Stimulated activated CD4-positive, alpha-beta T cell treated with anti-CD3 and anti-CD28 coated beads, Interleukin-12 subunit alpha, Interleukin-12 subunit beta, amount 100 ng/mL, for 24 hours (primary cell): ENCODE measurements at regions not wholly inside any gene's neighbourhood (a gene's known extent, or its start where the extent isn't known, plus 50 kb on each side); places are given as distances from the start of the nearest gene placed in this dataset.

ENCODE experiments used
- DNase-seq, 2 experiments: peaks; one replicate each; pipeline ENCODE4 v3.0.0-alpha.2; 2020; ENCODE audit warnings: low read depth in 2 of 2

DNA sequence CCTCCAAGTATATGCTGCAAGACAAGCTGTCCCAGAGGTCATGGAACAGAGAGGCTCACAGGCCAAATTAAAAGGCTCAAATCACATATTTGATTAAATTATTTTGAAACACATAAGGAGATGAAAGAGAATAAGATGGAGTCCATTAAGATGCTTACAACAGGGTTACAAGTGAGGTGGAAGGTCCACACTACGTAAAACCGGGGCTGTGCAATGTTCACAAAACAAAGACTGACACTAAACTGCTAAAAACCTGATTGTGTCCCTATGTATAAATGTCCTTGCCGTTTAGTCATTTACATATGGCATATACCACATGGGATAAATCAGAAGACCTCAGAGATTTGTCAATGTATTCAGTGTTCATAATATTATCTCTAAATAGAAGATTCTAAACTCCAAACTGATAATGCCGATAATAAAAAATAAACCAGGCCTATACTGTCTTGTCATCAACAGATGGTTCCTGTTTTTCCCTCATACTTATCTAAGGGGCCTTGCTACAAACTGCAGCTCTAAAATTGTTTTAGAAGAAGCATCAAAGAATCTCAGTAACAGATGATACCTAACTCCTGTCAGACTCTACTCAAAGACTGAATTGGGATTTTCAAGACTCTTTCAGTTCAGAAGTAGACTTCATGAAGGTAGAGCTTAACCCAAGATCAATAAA, 51.8 kb upstream of the RIPOR2 start:
- DNase-seq, result no peak

DNA sequence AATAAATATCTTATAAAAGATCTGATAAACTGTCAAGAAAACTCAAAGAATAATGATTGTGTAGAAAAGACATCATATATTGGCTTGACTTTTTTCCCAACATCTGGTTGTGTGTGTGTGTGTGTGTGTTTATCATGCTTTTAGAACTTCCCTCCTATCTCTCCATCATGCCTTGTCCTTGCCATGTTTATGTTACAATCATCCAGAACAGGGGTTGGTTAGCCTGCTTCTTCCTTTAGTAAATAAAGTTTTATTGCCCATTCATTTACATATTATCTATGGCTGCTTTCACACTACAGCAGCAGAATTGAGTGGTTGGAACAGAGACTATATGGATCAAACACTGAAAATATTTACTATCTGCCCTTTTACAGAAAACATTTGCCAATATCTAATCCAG, 52.8 kb upstream of the RIPOR2 start:
- no peak for DNase-seq

DNA sequence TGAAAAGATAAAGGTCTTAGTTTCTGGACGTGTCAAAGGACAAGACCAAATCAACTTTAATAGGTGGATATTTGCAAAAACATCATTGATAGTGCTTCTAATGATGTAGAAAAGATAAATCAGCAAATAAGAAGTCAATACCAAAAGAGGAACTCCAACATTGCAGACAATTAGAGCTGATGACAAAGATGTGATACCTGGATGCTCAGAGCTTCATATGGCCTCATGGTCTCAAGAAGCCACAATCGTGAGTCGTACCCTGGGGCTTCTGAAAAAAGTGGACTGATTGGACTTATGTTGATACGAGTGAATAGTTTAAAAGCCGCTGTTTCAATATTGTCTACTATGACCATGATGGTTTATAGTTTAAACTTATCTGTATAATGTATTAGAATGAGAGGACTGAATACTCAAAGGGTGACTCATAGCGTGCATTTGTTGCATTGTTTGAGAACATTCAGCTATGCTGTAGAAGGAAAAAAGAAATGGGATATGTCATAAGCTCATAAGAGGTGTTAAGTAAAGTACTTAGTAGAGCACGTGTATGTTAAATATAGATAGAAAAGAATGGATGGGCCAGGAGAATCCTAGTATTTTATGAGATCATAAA, 54.6 kb upstream of the RIPOR2 start:
- DNase-seq, result no peak

DNA sequence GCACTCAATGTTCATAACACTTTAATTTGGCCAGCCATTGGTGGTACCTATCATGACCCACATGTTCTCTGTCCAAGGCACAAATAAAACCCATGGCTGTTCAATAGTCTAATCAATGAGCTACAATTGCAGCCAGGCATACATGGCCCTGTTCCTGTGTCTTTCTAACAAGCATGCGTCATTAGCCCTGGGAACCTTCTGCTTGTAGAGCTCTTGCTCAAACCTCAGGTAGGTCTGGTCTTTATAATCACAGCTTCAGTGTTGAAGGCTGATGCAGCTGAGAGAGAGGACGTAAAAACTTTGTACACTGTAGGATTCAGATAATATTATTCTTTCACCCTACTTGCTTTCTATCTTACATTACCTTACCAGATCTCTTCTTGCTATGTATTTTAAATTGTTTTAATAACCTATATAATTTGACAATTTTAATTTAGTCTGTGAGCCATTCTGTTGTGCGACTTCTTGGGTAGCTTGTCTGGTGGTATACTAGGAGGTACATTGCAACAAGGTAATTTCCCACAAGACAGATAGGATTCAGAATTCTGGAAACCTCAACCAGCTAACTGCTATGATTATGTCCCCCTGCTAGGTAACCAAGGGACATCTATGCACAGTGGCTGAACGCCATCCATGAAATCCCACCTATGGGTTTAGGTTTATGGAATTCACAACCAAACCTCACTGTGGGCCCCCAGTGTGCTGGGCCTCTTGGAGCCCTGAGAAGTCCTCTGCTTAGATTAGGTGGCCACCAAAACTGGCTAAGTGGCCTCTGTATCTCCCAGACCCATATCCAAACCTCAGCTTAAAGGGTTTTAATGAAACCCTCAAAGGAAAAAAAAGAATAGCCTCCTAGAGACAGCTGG, 55.4 kb upstream of the RIPOR2 start:
- DNase-seq, result no peak

DNA sequence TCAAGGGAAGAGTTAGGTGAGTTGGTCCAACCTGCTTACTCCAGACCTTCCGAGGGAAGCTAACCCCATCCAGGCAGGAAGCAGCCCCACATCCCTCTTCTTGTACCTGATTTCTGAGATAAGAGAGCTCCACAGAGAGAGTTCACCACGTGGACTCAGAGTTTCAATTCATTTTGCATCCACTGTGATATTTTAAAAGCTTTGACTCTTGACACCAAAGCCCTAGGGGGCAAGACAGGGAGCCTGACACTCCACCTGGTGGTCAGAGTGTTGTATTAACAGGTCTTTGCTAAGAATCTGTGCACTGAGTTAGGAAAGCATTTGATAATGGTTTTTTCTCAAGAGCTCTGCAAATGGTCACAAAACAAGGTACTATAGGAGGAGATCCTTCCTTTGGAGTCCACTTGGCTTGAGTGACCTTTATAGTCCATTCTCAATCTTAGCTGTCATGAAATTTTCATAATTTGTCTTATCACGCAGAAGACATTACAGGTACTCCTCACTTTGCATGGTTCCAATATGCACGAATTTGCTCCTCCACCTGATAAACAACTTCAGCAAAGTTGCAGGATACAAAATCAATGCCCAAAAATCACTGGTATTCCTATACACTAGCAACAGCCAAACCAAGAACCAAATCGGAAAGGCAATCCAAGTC, 56.2 kb upstream of the RIPOR2 start:
- DNase-seq, result peak; percentile 44 to 52

DNA sequence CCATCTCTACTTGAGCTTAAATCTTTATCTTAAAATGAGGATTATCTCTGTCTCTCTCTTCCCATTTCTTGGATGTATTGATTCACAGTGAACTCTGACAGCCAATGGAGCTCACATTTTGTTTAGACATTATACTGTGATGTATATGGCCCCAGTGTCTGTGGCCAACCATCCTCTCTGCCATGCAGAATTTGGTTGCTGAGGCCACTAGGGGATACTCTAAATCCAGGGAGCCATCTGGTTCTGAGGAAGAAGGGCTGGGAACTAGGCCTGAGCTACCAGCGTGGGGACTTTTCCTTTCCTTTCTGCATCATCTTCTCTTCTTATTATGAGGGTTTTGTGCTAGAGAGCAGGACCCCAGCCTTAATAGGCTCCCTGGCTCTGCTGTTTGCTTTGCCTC, 59.1 kb upstream of the RIPOR2 start:
- no peak for DNase-seq

DNA sequence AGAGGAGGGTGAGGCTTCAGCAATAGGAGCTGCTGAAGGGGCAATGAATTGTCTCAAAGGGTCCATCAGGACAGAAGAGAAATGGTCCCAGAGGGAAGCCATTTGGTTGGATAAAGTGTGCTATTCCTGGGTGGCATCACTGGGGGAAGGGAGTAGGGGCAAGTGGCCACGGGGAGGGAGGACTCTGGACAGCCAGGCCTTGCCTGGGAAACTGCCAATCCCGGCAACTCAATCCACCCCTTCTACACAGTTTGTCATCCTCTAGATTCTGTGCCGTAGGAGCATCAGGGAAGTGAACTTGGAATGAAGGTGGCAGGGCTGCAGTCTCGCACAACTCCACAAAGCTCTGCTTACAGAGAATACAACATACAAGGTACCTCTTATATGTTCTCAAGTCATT, 59.5 kb upstream of the RIPOR2 start:
- DNase-seq, result no peak

DNA sequence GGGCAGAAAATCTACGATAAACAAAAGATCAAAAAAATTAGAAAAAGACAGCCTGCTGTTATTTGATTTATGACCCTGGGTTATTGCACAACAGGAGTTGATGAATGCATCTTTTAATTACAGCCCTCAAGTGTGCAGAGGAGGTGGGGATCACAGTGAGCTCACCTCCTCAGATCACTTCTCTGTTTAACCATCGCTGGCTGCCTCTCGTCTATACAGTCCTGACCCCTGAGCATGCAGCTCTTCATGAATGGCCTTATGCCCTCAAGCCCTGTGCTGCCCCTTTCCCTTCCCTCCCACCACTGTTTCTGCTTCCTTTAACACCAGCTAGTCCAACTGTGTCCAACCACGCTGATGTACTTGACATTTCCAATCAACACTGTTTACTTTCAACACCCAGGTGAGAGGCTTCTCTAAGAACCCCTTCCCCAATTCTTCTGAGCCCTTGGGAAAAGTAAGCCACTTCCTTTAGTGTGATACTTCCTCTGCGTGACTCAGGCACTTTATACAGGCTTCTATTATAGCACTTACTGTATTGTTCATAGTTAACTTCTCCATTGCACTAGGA, 60.6 kb upstream of the RIPOR2 start:
- no peak for DNase-seq

DNA sequence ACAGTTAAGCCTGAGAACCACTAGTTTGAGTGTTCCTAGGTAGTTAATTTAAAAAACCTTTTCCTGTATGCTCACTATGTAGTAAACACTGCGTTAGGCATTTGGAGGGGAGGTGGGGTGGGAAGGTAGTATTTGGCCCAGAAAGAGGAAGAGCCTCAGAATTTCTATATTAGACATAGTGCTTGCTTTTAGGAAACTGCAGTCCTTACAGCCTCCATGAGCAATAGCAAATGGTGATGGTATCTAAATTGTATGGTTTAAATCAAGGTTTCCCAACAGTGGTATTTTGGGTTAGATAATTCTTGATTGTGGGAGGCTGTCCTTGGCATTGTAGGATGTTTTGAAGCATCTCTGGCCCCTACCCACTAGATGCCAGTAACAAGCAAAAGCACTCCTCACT, 61.5 kb upstream of the RIPOR2 start:
- DNase-seq, result no peak

DNA sequence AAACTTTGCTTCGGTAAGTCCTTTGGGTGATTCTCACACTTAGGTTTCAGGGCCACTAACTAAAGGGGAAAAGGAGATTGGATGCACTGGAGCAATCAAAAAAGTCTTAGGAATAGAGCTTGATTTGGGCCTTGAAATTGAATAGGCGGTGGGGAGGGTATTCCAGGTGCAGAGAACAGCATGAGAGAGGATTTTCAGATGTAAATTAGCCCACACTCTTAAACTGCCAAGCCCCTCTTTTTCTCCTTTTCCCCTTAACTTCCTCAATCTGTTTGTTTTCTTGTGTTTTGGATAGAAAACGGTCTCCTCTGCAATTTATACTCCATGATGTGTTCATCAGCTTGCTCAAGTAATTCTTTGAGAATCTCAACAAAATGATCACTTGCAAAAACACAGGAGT, 62.1 kb upstream of the RIPOR2 start:
- no peak for DNase-seq

DNA sequence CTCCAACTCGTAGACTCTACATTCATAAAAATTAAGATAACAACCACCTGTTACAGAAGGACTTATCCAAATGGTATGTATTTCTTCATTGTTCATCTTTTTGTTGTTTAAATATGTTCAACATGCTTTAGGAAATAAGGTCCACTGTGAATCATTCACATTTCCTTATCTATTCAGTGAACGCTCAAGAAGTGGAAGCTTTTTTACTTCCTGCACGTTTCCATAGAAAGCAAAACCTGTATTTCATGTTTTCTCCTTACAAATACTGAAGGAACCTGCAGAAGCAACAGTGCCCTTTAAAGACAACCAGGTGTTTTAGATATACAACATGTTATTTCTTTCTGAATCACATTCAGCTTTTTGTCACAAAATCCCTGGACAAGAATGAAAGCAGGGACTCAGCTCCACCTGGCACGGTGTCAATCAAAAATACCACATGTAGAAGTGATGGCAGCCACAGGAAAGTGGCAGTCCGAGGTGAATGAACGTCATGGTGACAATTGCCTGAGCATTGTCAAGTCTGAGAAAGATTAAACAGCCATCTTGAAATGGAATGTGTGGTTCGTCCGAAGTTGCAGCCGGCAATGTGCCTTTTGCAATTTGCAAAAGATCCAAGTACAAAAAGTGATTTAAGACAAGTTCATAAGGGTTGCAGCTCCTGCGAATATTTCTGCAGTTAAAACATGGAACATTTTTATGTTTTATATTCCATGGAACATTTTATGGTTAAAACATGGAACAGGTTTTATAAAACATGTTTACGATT, 66.7 kb upstream of the RIPOR2 start:
- no peak for DNase-seq

DNA sequence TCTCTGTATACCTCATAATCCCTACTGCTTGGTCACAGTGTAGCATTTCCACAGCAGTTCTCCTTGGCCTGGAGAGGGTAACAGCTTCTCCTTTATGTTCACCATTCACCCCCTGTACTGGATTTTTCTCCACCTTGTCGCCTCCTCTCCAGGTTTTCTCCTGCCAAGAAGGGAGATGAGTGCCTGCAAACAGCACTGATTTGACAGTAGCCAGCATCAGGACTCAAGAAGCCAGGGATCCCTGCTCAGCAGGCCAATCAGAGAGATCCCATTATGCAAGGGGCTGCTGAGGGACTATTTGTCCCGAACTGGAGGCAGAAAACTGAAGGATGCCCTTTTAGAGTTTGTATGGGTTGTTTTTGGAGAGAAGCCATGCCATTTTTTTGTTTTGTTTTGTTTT, 68.6 kb upstream of the RIPOR2 start:
- no peak for DNase-seq

DNA sequence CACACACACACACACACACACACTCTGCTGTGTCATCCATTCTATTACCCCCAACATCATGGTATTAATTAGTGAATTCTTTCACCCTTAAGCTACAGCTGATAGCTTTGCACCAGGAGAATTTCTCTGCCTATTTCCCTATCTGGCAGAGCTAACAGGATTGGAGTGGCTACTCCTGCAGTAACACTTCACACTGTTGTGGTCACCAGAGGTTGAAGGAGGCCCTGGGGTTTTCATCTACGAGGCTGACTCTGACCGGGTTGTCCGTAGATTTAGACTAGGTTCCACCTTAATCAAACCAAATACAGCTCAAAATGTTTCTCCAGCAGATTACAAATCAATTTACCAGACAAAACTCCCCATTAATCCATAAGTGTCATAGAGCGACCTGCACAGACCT, 69.2 kb upstream of the RIPOR2 start:
- no peak for DNase-seq

DNA sequence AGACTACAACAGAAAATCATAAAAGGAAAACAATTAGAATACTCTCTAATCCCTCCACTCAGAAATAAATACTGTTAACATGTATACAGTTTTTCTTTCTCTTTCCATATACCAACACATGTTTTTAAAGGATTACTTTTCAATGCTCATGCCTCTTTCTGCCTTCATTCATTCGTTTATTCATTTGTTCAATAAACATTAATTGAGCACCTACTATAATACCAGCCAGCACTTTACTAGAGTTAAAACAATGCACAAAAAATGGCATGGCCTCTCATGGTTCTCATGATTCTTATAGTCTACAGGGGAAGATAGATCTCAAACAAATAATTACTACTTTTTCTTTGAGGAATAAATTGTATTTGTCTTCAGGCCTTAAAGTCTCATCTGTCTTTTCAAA, 70.3 kb upstream of the RIPOR2 start:
- DNase-seq, result no peak

DNA sequence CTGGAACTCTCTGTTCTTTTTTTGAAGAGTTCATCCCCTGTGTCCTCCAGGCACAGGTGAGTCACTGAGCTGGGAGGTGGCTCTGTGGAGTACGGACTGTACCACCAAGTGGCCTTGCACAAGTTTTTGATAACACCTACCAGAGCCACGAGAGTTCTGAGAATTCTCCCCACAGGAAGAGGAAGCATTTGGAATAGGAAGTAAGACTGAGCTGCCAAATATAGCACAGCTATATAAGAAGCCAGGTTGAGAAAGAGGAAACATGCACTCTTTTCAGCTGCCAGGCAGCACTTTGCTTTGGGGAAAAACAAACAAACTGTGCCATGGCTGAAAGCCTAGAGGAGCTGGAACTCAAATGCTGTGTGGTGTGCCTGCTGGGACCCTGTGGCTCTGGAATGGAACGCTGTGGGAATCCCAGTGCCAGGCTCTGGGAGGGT, 70.8 kb upstream of the RIPOR2 start:
- no peak for DNase-seq

DNA sequence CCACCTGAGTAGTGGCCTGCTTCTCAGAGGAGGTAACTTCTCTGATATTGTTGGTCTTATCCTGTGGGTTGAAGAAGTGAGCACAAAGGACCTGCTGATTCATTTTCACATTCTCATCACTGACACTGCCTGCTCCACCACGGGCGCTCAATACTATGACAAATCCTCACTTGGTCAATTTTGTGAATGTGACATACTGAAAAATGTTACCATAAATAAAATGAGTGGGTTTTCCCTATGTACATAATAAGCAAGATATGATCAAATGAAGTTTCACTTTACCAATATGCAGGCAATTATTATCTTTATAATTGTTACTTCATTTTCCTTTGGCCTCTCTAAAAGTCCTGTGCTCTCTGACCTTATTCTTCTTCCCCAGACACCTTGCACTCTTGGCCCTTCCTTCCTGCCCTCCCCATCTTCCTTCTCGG, 71.5 kb upstream of the RIPOR2 start:
- peak in 1 of 2 experiments; percentile 31 for DNase-seq

DNA sequence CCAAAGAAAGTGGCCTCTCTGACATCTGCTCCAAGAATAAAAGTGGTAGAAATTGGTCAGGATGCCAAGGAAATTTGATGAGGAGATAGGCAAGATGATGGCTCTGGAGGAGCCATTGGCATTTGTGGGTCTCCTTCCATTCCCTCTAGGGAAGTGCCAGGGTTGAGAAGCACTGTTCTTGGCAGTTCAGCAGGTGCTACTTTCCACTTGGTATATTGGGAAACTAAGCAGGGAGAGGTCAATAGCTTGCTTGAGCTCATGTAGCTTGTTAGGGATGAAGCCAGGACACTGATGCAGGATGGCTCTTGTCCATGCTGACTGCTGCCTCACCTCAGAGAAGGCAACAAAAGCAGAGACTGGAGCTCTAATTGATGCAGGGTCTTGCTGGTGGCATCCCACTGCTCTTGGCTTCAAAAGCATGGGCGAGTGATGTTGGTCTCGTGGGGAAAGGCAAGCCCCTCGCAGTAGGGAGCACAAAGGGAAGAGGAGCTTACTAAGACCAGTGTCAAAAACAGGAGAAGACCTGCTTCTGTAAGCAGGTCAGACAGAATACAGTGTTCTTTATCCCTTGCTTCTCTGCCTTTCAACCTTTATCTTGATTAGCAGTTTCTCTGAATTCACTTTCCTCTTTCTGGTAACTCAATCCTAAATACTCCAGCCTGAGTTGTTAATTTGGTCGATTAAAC, 73.1 kb upstream of the RIPOR2 start:
- no peak for DNase-seq

DNA sequence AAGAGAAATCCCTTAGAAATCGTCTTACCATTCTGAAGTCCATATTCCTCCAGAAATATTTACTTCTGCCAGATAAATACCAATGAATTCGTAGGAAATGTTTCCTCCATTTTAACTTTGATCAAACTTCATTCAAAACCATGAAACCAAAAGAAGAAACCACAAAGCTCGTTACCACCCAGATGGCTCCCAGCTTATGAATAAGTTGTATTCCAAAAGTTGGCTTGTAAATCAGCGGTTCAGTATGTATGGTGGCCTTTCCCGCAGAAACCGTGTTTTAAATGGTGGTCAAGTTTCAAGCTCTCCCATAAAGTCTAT, 73.6 kb upstream of the RIPOR2 start:
- no peak for DNase-seq

DNA sequence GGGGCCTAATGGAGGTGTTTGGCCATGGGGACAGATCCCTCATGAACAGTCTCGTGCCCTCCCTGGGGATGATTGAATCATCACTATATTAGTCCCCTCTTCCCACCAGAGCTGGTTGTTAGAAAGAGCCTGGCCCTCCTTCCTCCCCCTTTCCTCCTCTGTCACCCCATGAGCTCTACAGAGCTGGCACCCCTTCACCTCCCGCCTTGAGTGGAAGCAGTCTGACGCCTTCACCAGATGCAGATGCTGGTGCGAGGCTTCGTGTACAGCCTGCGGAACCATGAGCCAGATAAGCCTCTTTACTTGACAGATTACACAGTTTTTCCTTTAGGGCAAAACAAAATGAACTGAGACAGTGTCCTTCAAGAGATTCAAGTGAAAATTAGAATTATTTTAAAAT, 74.4 kb upstream of the RIPOR2 start:
- DNase-seq, result no peak

DNA sequence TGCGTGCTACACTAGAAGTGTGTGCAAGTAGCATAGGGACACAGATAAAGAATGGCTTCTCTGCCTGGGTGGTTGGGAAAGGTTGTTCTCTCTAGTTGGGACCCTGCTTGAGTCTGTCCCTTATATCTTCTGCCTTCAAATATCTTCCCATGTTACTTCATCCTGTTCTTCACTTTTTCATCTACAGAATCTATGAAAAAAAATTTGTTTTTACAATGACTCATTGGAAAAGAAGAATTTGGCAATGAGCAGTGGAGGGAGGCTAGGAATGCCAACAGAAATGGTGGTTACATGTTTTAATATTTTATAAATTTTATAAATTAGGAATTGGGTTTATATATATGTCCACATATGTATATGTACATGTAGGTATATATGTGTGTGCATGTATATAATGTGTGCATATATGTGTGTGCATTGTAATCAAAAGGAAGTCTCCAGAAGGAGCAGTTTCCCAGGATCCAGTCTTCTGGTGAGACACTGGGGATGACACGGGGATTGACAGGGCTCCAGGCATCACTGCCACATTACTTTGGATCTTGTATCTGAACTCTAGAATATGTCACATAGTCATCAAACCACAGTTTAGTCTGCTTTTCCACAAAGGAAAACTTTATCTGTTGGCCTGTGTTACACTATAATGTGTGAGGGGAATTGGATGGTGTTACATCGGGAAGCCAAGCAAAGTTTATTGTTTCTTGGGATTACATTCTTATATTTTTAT, 75.3 kb upstream of the RIPOR2 start:
- no peak for DNase-seq
